Gastrocnemius medialis (tissue), 4 donors: ENCODE measurements at regions not wholly inside any gene's neighbourhood (a gene's known extent, or its start where the extent isn't known, plus 50 kb on each side); places are given as distances from the start of the nearest gene placed in this dataset.

ENCODE experiments used
- ATAC-seq, 2 donors: fragments of 150-250 bp; one replicate each; pipeline ENCODE4 v1.9.1; 2016
- DNase-seq, 2 donors: peaks; one replicate each; pipeline ENCODE4 v3.0.0-alpha.2; 2019
- H3K27ac ChIP-seq, 4 donors: fragments of 200-600 bp; sonication (generic); 1 replicate in 1 of 4; 2 replicates in 3 of 4; pipeline ENCODE4 v1.5.1; 2016 to 2018; ENCODE audit warnings: mild to moderate bottlenecking in 2 of 4, moderate library complexity in 1 of 4
- H3K27me3 ChIP-seq, 3 donors: fragments of 200-600 bp; sonication (generic) in 2 of 3; 1 replicate in 1 of 3; 2 replicates in 2 of 3; pipeline versions ENCODE4 v1.5.1 to v1.6.0; 2016 to 2019; ENCODE audit warnings: mild to moderate bottlenecking in 1 of 3, moderate library complexity in 1 of 3
- H3K36me3 ChIP-seq, 2 donors: fragments of 200-600 bp; sonication (generic) in 1 of 2; one replicate each; pipeline ENCODE4 v1.5.1; 2017 to 2018
- H3K4me1 ChIP-seq, 2 donors: fragments of 200-600 bp; sonication (generic) in 1 of 2; one replicate each; pipeline ENCODE4 v1.5.1; 2016 to 2017; ENCODE audit warnings: mild to moderate bottlenecking in 2 of 2
- H3K4me3 ChIP-seq, 4 donors: fragments of 200-600 bp; sonication (generic) in 3 of 4; 1 replicate in 1 of 4; 2 replicates in 3 of 4; pipeline ENCODE4 v1.5.1; 2016 to 2019; ENCODE audit warnings: mild to moderate bottlenecking in 2 of 4
- H3K9me3 ChIP-seq, 3 donors: fragments of 200-600 bp; sonication (generic) in 2 of 3; 1 replicate in 1 of 3; 2 replicates in 2 of 3; pipeline ENCODE4 v1.5.1; 2016 to 2019
- POLR2A ChIP-seq, 2 donors: fragments of 450-650 bp; IDR thresholded peaks; one replicate each; pipeline ENCODE4 v1.6.1; 2017; ENCODE audit warnings: antibody characterized with exemption in 2 of 2, mild to moderate bottlenecking in 2 of 2, moderate library complexity in 2 of 2
- in situ Hi-C, 4 donors: fragments of 200-750 bp; cut with MboI; loops; one replicate each; pipeline versions ENCODE4 v1.15.0 to v1.8.0; 2017; ENCODE audit warnings: low sequenced_read_pairs in 4 of 4
- intact Hi-C: fragments of 100-400 bp; cut with DNase I; formaldehyde crosslinking; loops from one replicate; pipeline ENCODE4 v1.15.1; 2023; ENCODE audit warnings: low total_unique reads
- TF ChIP-seq, protein P1 (sequence below), 5 experiments: fragments of 450-650 bp in 3 of 5; fragments of 200-600 bp in 2 of 5; sonication (generic) in 2 of 5; IDR thresholded peaks in 4 of 5; conservative IDR thresholded peaks in 1 of 5; 1 replicate in 4 of 5; 2 replicates in 1 of 5; pipeline ENCODE4 v1.5.1; 2016 to 2019; ENCODE audit warnings: antibody characterized with exemption in 5 of 5, mild to moderate bottlenecking in 3 of 5, moderate library complexity in 3 of 5

DNA sequence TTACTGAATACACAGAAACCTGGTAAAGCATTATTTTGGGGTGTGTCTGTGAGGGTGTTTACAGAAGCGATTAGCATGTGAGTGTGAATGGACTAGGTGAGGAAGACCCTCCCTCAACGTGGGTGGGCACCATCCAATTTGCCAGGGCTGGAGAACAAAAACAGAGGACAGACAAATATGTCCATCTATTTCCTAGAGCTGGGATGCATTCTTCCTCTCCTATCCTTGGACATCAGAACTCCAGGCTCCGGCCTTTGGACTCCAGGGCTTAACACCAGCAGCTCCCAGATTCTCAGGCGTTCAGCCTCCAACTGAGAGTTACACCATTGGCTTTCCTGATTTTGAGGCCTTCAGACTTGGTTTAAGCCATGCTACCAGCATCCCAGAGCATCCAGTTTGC lies 65.8 kb upstream of the CHD1 start:
- in situ Hi-C loops = no loop called here
- H3K9me3 ChIP-seq = no peaks in the 10 kb centered on the region
- no peak overlapping the region for H3K4me3 ChIP-seq
- H3K36me3 ChIP-seq = no peaks in the 10 kb centered on the region
- DNase-seq (no peak), ATAC-seq (no peak)
- intact Hi-C loops = no loop called here
- no peaks in the 10 kb centered on the region for H3K4me1 ChIP-seq
- no peaks in the 10 kb centered on the region for H3K27me3 ChIP-seq
- H3K27ac ChIP-seq = no peak overlapping the region
- TF ChIP-seq, protein P1, sequence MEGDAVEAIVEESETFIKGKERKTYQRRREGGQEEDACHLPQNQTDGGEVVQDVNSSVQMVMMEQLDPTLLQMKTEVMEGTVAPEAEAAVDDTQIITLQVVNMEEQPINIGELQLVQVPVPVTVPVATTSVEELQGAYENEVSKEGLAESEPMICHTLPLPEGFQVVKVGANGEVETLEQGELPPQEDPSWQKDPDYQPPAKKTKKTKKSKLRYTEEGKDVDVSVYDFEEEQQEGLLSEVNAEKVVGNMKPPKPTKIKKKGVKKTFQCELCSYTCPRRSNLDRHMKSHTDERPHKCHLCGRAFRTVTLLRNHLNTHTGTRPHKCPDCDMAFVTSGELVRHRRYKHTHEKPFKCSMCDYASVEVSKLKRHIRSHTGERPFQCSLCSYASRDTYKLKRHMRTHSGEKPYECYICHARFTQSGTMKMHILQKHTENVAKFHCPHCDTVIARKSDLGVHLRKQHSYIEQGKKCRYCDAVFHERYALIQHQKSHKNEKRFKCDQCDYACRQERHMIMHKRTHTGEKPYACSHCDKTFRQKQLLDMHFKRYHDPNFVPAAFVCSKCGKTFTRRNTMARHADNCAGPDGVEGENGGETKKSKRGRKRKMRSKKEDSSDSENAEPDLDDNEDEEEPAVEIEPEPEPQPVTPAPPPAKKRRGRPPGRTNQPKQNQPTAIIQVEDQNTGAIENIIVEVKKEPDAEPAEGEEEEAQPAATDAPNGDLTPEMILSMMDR (IDR thresholded peaks at IDR 0.05 in 4 of 5, conservative IDR thresholded peaks at IDR 0.05 in 1 of 5) = no peak
- TF ChIP-seq POLR2A (IDR thresholded peaks at IDR 0.05) = no peak

DNA sequence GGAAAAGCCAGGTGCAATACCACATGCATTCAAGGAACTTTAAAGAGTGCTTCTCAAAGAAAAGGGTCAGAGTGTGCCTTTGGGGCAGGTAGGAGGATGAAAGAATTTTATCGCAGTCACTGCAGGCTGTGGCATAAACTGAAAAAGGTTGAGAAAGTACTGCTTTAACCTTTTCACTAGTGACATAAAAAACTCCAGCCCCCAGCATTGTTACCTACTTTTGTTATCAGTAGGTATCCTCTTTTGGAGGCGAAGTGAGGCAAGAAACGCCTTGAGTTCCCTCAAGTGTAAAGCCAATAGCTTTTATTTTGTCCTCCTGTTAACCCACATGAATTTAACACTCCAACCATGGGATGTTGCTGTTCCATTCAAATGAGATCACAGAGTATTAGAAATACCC lies 64.7 kb upstream of the CHD1 start:
- ATAC-seq (no peak), DNase-seq (no peak)
- H3K9me3 ChIP-seq = no peaks in the 10 kb centered on the region
- TF ChIP-seq POLR2A (IDR thresholded peaks at IDR 0.05) = no peak
- TF ChIP-seq, protein P1 (IDR thresholded peaks at IDR 0.05 in 4 of 5, conservative IDR thresholded peaks at IDR 0.05 in 1 of 5) = no peak
- no peaks in the 10 kb centered on the region for H3K36me3 ChIP-seq
- H3K27me3 ChIP-seq = no peaks in the 10 kb centered on the region
- H3K4me1 ChIP-seq = no peaks in the 10 kb centered on the region
- H3K4me3 ChIP-seq = no peak overlapping the region
- intact Hi-C loops (no loop called here), in situ Hi-C loops (no loop called here)
- no peak overlapping the region for H3K27ac ChIP-seq

DNA sequence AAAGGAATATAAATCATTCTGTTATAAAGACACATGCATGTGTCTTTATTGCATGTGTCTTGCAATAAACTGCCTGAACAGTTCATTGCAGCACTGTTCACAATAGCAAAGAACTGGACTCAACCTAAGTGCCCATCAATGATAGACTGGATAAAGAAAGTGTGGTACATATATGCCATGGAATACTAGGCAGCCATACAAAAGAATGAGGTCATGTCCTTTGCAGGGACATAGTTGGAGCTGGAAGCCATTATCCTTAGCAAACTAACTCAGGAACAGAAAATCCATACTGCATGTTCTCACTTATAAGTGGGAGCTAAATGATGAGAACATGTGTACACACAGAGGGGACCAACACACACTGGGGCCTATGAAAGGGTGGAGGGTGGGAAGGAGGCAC lies 63.7 kb upstream of the CHD1 start:
- Histone ChIP-seq H3K9me3 (no peaks in the 10 kb centered on the region), H3K4me3 (no peak overlapping the region), H3K36me3 (no peaks in the 10 kb centered on the region), H3K27me3 (no peaks in the 10 kb centered on the region), H3K4me1 (no peaks in the 10 kb centered on the region), H3K27ac (no peak overlapping the region)
- ATAC-seq = no peak
- in situ Hi-C loops = no loop called here
- TF ChIP-seq, protein P1 (IDR thresholded peaks at IDR 0.05 in 4 of 5, conservative IDR thresholded peaks at IDR 0.05 in 1 of 5) = no peak
- TF ChIP-seq POLR2A (IDR thresholded peaks at IDR 0.05) = no peak
- DNase-seq = no peak
- intact Hi-C loops = no loop called here

DNA sequence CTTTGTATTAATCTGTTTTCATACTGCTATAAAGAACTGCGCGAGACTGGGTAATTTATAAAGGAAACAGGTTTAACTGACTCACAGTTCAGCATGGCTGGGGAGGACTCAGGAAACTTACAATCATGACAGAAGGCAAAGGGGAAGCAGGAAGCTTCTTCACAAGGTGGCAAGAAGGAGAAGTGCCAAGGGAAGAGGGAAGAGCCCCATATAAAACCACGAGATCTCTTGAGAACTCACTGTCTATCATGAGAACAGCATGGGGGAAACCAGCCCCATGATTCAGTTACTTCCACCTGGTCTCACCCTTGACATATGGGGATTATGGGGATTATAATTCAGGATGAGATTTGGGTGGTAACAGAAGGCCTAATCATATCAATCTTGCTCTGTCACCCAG lies 60.9 kb upstream of the CHD1 start:
- intact Hi-C loops = no loop called here
- no peaks in the 10 kb centered on the region for H3K36me3 ChIP-seq
- no peaks in the 10 kb centered on the region for H3K4me1 ChIP-seq
- no peaks in the 10 kb centered on the region for H3K27me3 ChIP-seq
- no peaks in the 10 kb centered on the region for H3K9me3 ChIP-seq
- in situ Hi-C loops = no loop called here
- ATAC-seq (no peak), DNase-seq (no peak)
- no peak for TF ChIP-seq POLR2A (IDR thresholded peaks at IDR 0.05)
- TF ChIP-seq, protein P1 (IDR thresholded peaks at IDR 0.05 in 4 of 5, conservative IDR thresholded peaks at IDR 0.05 in 1 of 5) = no peak
- no peak overlapping the region for H3K4me3 ChIP-seq
- H3K27ac ChIP-seq = no peak overlapping the region

DNA sequence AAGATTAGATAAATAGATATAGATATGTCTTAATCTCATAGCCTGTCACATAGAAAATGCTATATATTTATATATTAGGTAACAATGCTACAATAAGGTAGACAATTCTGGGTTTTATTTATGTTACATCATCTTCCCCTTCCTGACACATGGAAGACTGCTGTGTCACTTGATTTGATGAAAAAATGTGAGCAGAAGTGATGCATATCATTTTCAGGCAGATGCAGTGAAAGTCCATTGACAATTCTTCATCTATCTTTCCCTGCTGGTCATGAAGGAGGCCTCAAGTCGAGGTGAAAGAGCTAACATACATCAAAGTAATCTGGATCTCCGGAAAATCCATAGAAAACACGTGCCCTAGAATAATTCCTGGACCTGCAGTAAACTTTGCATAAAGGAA lies 57.8 kb upstream of the CHD1 start:
- H3K36me3 ChIP-seq = no peaks in the 10 kb centered on the region
- no peak for DNase-seq
- no peak overlapping the region for H3K4me3 ChIP-seq
- no peaks in the 10 kb centered on the region for H3K9me3 ChIP-seq
- H3K27ac ChIP-seq = no peak overlapping the region
- TF ChIP-seq, protein P1 (IDR thresholded peaks at IDR 0.05 in 4 of 5, conservative IDR thresholded peaks at IDR 0.05 in 1 of 5) = no peak
- no peak for TF ChIP-seq POLR2A (IDR thresholded peaks at IDR 0.05)
- no peaks in the 10 kb centered on the region for H3K27me3 ChIP-seq
- intact Hi-C loops = no loop called here
- ATAC-seq = no peak
- in situ Hi-C loops = no loop called here
- H3K4me1 ChIP-seq = no peaks in the 10 kb centered on the region
